Stomach (tissue), 4 donors: ENCODE measurements at regions not wholly inside any gene's neighbourhood (a gene's known extent, or its start where the extent isn't known, plus 50 kb on each side); places are given as distances from the start of the nearest gene placed in this dataset.

Source experiments
- CTCF ChIP-seq, 7 experiments: fragments of 450-650 bp in 4 of 7; fragments of 200-600 bp in 3 of 7; sonication (generic) in 3 of 7; IDR thresholded peaks; one replicate each; pipeline ENCODE4 v1.5.1; 2016 to 2019; ENCODE audit warnings: antibody characterized with exemption in 7 of 7, control low read depth in 2 of 7, mild to moderate bottlenecking in 1 of 7
- EP300 ChIP-seq: sonication (generic); formaldehyde crosslinking; IDR thresholded peaks from one replicate; pipeline ENCODE4 v1.6.1; 2017; ENCODE audit warnings: antibody characterized with exemption
- POLR2A ChIP-seq, 4 donors: fragments of 450-650 bp; IDR thresholded peaks; one replicate each; pipeline ENCODE4 v1.6.1; 2016; ENCODE audit warnings: antibody characterized with exemption in 4 of 4, control low read depth in 2 of 4, mild to moderate bottlenecking in 1 of 4, moderate library complexity in 1 of 4
- POLR2AphosphoS5 ChIP-seq, 3 donors: sonication (generic); formaldehyde crosslinking; IDR thresholded peaks; one replicate each; pipeline ENCODE4 v1.6.1; 2016; ENCODE audit warnings: antibody characterized with exemption in 3 of 3

- TF ChIP-seq POLR2A (IDR thresholded peaks at IDR 0.05), result no peak
- no peak for TF ChIP-seq POLR2AphosphoS5 (IDR thresholded peaks at IDR 0.05)
- TF ChIP-seq EP300, result no peak
- no peak for TF ChIP-seq CTCF (IDR thresholded peaks at IDR 0.05)
Observed at GRCh38 chr2:13616616-13617015, 899.9 kb downstream of the TRIB2 start.
